HG02763 (cell line): ENCODE measurements at regions not wholly inside any gene's neighbourhood (a gene's known extent, or its start where the extent isn't known, plus 50 kb on each side); places are given as distances from the start of the nearest gene placed in this dataset.
A peak's percentile ranks its signal among the peaks of the same experiment; 100 is the strongest.
"Not testable (repeated sequence)": the region's sequence is repeated elsewhere in the genome, so short reads cannot be mapped to it uniquely, and the experiment has no call there.

ENCODE experiments used
- ATAC-seq: cut with Tn5 transposase; IDR thresholded peaks from one replicate; pipeline ENCODE4 v1.9.1; 2021; ENCODE audit warnings: mild to moderate bottlenecking, moderate library complexity; ENCODE audit not compliant: unreplicated experiment

DNA sequence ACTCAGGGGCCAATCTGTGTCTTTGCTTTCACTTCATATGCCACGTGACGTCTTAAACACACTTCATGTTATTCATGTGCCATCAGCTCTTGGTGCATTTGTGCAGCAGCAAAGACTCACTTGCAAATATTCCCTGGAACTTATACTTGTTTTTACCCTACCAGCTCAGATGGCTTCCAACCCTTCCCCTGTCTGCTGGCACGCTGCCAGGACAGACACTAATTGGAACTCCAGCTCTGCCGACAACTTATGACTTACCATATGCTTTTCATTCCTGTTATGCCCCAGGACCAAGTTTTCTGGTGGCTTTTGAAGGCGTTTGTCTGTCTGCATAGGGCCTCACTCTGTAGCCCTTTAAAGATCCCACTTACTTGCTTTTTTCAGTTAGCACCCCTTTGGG lies 261.7 kb upstream of the GNPDA2 start:
- no peak for ATAC-seq

DNA sequence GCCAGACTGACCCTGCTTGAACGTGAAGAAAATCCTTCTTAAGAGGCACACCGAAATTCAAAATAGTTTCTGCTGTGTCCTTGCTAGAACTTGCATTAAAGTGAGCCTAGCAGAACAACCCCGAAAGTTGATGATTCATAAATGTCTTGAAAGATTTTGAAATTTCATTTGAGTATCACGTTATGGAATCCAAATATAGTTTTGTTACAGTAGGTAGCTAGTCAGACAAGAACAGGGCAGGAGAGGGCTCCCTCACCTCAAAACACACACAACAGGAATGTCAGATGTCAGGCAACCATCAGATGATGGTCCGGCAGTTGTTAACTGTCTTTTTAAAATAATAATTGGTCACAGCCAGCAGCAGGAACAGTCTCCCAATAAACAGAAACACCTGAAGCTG lies 259.6 kb upstream of the GNPDA2 start:
- ATAC-seq = no peak

DNA sequence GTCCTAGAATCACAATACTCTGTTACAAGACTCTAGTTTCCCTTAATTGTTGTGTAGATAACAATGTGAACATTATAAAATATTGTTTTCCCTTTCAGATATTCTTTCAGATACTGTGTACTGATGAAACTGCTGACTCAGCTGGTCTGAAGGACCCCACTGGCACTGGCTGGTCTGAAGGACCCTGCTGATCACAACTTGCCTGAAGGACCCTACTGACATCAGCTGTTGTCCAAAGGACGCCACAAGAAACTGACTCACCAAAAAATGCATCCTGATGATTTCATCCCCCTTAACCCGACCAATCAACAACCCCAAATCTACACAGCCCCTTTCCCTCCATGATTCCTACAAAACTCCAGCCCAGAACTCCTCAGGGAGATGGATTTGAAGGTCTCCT lies 258.8 kb upstream of the GNPDA2 start:
- ATAC-seq = no peak

DNA sequence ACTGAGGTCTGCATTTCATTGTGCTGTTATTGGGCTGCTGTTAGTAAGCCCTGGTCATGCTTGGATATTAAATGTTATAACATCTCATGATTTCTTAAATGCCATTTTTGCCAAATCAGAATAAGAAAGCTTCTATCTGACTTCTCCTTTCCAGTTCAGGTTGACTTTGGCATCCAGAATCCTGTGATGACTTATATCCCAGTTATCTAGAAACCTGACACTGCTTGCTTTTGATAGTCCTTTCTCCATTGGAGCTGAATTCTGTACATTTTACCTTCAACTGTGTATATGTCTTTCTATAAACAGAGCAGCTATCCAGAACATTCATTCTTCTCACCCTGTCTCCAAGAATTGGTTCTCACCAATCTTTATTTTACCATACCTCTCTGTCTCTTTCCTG lies 257.7 kb upstream of the GNPDA2 start:
- ATAC-seq = no peak

DNA sequence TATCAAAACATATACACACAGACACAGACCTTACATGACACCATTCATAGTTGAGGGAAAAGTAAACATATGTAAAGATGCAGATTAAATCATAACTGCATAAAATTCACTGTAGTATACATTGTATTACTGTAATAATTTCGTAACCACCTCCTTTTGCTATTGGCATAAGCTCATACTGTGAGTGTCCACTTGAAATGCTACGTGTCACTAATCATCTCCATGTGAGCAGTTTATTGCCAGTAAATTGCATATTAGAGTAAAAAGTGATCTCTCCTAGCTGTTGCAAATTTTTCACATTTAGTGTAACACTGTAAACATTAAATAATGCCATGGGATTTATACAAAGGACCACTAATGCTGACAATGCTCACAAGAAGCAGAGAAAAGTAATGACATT lies 256.7 kb upstream of the GNPDA2 start:
- no peak for ATAC-seq

DNA sequence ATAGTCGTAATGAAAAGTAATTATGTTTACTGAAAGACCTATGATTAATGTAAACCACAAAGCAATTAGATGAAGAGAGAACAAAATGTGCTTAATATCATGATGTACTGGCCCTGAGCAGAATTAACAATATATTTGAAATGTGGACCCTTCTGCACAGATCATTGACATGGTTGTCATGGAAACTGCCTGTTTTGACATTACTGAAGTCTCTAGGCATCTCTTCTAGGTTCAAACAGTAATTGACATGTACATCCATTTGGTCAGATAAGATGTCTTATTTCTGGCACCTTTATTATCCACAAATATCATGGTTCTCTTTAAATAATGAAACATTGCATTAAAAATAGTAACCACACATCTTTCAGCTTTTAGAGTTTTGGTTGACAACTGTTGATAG lies 251.7 kb upstream of the GNPDA2 start:
- no peak for ATAC-seq

DNA sequence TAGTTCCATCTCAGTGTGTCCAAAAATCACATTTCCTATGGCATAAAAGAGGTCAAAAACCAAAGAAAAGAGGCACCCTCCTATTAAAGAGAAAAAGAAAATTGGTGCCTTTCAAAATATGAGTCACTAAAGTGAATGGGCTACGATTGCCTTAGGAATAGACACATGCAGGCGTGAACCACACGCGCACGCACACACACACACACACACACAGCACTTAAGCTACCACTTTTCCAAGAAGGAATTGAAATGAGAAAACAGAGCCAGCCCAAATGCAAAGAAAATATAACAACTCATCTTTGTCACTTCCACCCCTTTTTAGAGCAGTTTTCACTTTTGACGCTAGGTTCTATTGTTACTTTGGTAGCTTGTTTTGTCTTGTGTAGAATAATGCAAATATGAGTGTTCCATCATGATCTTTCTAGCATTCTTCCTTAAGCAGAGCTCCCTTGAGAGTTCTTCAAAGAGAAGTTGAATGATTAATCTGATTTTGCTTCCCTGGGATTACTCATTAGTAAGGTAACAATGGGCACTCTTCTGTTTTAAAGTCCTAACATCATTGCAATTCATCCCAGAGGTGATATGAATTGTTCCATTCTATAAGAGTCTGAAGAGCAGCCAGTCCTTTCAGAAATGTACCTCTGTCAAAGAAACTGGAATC lies 239.2 kb upstream of the GNPDA2 start:
- ATAC-seq = no peak

DNA sequence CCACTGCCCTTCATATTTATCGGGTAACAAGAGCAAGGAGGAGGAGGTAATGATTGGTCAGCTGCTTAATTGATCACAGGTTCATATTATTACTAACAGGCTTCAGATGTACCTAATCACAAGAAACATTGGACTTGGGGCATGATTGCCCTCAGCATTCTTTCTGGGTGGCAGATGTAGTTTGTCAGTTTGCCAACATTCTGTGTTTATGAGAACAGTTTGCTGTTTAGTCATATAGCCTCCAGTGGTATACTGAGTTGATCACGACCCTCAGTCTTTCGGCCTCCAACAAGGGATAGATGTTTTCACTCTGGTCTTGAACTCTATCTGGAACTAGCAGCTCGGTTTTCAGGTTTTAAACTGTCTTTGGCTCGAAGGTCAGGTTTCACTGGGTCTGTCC lies 237.7 kb upstream of the GNPDA2 start:
- not testable (repeated sequence) for ATAC-seq

DNA sequence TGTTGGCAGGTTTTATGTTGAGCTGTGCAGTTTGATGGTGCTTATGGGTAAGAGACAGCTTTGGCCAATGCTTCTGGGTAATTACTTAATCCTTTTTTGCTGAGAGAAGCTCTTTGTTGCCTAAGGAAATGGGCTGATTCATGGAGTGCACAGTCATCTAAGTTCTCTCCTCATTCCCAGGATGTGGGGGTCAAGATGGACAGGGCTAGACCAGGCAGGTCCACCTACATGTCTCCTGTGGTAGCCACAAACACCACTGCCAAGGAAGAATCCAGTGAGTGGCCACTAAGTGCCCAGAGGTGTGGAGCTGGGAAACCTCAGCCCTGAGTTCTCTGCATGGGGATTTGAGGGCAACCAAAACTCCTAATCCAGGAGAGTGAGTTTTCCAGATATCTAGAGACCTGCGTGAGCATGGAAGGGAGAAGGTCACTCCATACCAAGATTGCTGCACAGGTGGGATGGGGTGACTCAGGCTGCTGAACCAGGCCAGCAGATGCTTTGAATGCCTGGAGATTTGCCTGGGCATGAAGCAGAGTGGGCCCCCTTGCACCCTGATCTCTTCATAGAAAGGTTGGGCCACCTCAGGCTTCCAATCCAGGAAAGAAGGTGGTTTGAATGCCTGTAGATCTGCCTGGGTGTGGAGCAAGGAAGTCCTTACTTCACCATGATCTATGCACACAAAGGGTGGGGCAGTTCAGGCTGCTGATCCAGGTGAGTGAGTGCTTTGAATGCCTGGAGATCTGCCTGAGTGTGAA lies 234.8 kb upstream of the GNPDA2 start:
- ATAC-seq = no peak

DNA sequence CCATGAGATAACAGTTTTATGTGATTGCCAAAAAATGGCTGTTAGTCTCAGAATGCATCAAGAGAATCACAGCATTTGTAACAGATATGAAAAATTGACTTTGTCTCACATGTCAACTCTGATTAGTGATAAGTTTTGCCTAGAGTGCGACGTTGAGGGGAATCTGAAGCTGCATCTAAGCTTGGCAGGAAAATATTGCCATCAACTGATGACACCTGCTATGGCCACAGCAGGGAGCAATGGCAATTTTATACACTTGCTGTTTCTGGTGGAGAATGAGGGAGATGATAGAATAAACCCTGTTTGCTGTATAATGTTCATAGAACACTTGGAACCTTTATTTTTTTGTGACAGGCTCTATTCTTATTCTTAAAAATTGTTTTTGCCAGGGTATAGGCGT lies 205.4 kb upstream of the GNPDA2 start:
- no peak for ATAC-seq

DNA sequence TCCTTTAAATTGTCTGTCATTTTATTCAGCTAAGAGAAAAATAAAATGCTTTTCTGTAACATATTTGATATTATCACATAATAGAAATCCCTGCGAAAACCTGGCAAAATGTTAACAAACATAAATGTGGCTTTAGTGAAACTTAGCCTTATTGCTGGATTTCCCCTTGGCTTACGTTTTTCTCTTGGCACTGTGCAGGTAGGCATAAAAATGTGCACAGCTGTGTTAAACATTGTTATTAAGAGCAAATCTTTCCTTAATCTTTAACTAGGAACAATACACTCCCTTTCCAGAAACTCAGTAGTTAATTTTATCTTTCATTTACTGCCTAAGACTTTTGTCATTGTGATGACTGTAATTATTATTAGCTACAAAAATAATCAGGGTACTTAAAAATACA lies 202.4 kb upstream of the GNPDA2 start:
- ATAC-seq = no peak

DNA sequence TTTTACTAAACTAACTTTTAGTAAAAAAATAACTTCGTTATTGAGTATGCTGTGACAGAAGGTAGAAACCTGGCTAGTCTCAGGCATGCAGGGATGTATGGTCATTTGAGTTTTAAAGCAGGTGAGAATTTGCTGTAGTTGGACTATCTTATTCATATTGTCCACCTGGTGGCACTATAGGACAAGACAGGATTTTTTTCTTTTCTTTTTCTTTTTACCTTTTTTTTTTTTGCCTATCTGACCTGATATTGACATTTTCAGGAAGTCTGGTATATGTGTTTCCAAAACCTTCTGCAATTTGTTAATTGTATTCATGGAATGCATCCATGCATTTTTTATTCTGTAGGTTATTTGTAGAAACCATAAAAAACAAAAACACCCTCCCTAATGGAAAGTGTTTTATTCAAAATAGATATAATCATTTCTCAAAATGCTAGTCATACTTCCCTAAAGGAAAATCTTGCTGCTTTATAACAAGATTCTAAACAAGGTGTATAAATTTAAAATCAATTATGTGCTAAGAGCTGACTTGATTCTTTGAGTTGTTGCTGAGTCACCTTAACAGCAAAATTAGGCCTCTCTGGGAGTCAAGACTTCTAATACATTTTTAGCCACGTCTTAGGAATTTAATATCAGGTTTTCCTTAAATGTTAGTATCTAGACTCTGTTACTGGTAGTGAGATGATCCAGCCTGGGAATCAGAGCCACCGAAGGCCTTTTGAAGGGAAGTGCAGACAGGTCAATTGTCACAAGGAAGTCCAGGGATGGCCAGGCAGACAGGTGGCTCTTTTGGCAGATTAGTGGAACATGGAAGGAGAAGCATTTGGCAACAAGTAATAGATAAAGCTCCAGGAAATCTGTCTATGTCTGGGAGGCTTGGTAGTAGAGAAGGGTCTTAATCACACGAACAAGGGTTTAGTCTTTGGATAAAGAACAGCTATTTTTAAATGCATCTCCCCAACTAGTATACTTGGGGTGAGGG lies 201.3 kb upstream of the GNPDA2 start:
- ATAC-seq = peak; percentile 64

DNA sequence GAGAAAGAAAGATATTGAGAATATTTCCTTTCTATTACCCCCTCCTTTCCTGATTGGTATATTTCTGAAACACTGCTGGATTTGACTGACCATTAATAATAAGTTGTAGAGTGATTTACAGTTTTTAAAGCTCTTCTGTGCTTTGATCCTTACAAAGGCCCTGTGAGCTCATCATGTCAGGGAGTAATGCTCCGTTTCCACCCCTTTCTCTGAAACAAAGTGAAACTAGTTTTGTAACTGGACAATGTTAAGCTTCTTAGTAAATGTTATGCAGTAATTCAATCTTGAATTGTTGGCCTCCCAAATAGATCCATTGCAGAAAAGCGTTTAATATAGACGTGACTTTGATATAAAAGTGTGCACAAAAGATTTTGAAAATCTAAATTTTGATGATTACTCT lies 190.1 kb upstream of the GNPDA2 start:
- ATAC-seq = no peak

DNA sequence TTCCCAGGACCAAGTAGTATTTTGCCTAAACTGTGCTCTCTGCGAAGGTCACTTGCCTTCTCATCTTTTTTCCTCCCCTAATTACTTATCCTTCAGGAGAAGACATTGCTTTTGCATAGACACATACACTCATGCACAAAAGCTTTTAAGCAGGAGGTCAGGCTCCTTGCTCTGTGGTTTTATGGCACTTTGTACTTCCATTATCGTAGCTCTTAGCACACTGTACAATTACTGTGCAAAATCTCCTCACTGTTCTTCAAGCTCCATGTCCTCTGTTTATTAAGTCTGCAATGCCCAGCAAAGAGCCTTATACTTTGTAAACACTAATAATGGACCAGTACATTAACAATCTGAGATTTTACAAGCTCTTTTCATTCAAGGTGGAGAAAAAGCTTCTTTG lies 188.4 kb upstream of the GNPDA2 start:
- ATAC-seq = no peak

DNA sequence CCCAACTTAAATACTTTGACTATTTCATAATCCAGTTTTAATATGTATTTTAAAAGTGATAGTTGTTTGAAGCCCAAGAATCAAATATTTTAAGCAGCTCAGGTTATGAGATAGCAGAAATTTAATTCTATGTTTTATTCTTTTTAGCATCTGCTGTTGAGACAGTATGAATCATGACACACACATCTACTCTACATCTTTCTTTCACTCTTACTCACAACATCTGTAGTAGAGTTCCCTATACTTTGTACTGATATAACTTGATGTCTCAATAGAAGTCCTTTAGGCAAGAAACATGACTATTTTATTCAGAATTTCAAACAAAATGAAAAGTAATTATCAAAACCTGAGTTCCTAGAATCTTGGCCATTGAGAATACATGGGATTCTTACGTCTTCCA lies 187.9 kb upstream of the GNPDA2 start:
- no peak for ATAC-seq

DNA sequence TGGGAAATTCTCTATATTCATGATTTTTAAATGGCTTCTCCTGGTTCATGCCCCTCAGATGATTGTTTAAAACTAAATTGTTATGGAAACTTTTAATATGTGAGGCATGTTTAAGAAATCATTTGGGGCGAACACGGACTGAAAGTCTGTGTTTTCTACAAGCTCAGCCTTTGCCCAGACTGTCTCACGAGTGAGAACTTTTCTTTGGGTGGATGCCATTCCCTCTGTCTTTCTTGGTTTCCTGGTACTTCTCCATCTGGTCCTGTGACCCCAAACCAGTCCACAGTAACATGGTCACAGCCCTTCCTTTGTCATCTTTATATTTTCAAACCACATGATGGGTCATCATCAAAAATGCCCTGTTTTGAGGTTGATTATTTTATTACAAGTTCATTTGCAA lies 186.6 kb upstream of the GNPDA2 start:
- ATAC-seq = no peak

DNA sequence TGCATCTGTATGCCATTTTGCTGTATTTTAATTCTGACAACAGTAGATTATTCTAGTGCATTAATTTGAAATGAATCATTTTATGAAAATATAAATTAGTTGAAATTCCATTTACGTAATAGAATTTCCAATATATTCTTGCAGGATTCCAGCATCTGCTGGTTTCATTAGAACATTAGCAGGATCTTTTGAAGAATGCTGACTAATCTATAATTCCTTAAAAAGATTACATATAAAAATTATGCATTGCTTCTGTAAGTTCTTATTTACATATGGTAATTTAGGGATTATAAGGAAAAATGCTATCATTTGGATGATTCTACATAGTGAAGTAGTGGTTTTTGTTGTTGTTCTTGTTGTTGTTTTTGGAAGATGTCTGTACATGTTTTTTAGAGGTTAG lies 182.2 kb upstream of the GNPDA2 start:
- ATAC-seq = no peak

DNA sequence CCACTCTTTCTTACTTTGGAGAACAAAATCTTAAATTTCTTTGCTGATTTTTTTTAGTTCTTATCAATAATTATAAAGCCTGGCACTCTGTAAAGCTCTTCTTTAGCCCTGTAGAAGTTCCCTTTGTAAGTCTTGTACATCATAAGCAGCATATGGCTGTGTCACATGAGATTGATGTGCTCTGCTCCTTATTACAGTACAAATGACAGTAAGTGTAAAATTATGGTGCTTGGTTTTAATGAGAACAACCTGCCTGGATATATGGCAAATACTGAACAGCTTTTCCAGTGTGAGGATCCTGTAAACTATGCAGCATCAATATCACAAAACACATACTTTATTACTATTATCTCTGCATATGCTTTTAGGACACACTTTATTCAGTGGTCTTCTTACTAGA lies 145.9 kb upstream of the GNPDA2 start:
- no peak for ATAC-seq

DNA sequence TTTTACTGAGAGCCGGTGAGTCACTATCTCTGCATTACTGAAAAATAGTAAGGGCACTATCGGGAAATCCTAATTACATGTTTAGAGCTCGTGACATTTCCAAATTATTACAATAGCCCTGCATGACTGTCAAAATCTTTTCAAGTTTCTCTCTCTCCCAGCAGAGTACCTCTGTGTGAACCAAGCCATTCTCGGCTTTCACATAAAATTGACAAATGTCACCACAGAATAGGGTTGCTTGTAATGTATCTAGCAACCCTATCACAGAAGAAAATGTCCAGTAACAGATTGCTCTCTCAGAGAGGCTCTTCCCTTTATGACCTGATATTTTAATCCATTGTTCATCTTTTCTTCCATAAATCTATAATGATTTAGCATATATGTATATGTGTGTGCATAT lies 144.8 kb upstream of the GNPDA2 start:
- ATAC-seq = no peak

DNA sequence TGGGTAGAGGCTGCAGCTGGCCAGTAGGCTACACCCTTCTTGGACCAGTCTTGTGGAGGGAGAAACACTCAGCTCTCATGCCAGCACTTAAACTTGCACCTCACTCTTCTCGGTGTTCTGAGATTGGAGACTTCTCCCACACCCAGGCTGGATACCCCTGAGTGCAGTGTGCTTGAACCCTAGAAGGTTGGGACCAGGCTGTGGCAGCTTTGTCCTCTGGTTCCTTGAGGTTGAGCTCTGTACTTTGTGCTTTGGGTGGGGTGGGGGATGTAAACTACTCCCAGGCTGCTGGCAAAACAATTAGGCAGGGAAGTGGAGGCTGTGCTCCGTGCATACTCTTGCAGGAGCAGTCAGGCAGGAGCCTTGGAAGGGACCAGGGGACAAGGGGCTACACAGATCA lies 143.6 kb upstream of the GNPDA2 start:
- no peak for ATAC-seq

DNA sequence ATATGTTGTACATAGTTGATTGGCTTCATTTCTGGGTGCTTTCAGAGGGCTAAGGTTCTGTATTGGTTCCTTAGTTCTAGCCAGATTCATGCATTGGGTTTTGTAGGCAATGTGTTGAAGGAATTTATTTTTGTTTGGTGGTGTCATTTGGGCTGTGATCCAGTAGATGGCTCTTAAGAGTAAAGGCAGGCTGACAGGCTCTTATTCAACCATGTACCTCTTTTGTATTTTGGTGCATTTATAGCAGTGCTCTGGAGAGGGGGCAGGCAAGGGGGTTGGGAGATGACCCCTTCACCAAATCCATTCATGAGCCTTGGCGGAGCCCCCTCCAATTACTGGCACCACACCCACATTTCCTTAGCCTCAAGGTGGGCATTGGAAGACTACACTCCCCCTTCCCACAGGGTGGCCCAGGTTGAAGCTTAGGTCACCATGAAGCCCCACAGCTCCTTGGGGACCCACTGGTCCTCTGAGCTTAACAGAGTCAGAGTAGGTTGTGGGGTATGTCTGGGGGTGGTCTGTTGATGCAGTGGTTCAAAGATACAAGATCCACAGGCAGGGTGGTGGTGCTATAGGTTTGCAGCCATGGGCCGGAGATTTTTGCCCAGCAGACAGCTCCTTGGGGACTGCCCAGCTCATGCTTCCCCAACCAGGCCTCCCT lies 143.0 kb upstream of the GNPDA2 start:
- ATAC-seq = no peak
